GM12892 (cell line): ENCODE measurements at regions not wholly inside any gene's neighbourhood (a gene's known extent, or its start where the extent isn't known, plus 50 kb on each side); places are given as distances from the start of the nearest gene placed in this dataset.

Experiments
- POLR2AphosphoS5 ChIP-seq: IDR thresholded peaks from 2 replicates; pipeline ENCODE4 v1.6.1; 2011; ENCODE audit warnings: low read depth, low read length, control low read depth
- TAF1 ChIP-seq: IDR thresholded peaks from 2 replicates; pipeline ENCODE4 v1.6.1; 2011; ENCODE audit warnings: low read depth, mild to moderate bottlenecking, control low read depth, low read length, borderline replicate concordance

- TF ChIP-seq TAF1 (no peak), POLR2AphosphoS5 (no peak)
These were observed 531.6 kb upstream of the TBX3 start for GRCh38 chr12:115215544-115215943.
